ENCODE measurements at regions not wholly inside any gene's neighbourhood (a gene's known extent, or its start where the extent isn't known, plus 50 kb on each side); places are given as distances from the start of the nearest gene placed in this dataset.

DNA sequence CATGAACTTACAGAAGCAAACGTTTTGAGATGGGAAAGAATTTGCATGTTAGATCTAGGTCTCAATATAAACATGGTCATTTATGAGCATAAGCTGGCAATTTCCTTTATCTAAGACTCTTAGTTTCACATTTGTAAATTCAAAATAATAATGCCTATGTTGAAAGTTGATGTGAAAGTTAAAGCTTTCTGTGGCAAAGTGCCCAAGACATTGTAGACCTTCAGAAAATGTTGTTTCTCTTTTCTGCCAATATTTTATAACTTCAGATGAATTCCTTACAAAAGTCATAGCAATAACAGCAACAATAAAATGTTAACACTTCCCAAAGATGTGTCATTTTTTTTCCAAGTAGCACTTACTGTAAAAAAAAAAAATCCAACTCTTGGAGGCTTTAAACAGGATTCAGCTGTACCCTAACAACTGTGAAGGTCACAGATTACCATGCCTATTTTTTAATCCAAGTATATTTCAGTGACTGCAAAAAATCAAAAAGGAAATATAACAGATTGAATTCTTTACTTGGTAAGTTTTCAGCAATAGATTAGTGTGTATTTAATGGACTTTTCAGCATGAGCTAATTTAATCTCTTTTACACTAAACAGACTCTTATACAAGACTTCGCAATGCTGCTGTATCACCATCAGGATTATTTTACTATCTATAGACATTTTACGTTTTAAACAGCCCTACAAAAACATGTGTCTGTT, 206.5 kb upstream of the PDE5A start:
- Histone ChIP-seq H4K5ac (ENCODE audit: low read length) (no peak overlapping the region), H3K79me2 (ENCODE audit: control insufficient read depth, insufficient read depth, low read length) (no peaks in the 10 kb centered on the region), H3K18ac (ENCODE audit: low read length) (no peak overlapping the region), H2BK15ac (replicated peaks; ENCODE audit: low read depth) (no peak overlapping the region), H2BK120ac (ENCODE audit: low read depth, low read length) (no peak overlapping the region), H3K4me1 (ENCODE audit: control insufficient read depth, low read depth, low read length) (peaks cover 6% of the 10 kb centered on the region), H2AK5ac (ENCODE audit: low read length) (no peak overlapping the region), H3K79me1 (ENCODE audit: low read length) (no peaks in the 10 kb centered on the region), H2BK5ac (ENCODE audit: low read length) (no peak overlapping the region), H3K36me3 (ENCODE audit: control insufficient read depth, insufficient read depth, low read length) (no peaks in the 10 kb centered on the region), H3K4me2 (ENCODE audit: low read length) (no peak overlapping the region), H4K8ac (ENCODE audit: low read depth, low read length) (no peak overlapping the region), H3K4me3 (ENCODE audit: low read length) (no peak overlapping the region), H3K4ac (ENCODE audit: low read depth, low read length) (no peak overlapping the region), H3K9ac (ENCODE audit: low read length) (no peak overlapping the region), H3K27me3 (ENCODE audit: insufficient read depth, low read length, poor library complexity) (no peaks in the 10 kb centered on the region), H3K27ac (ENCODE audit: low read depth, low read length) (no peak overlapping the region), H3K23ac (ENCODE audit: low read length) (no peak overlapping the region), H3K56ac (ENCODE audit: low read length) (no peak overlapping the region)
- DNase-seq: no peak
- WGBS (ENCODE audit: extremely low coverage, insufficient coverage, low lambda C conversion rate): no CpG with 5 or more reads among the region's 3 CpGs

DNA sequence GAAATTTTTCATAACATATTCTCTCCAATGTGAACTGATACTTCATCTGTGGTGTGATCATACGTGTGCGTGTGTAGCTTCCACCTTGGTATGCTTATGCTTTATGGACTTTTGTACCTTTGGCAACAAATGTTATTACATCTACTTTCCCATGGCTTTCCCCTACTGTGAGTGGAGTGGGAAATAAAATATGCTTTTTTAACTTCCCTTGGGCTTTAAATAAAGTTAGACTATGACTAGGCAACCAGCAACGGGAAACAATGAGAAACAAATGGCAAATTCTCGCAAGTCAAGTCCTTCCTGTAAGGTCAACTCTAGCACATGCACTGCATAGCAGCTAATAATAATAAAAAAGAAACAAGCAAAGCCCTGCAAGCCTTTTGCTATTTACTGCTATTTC, 205.0 kb upstream of the PDE5A start:
- H2BK5ac ChIP-seq (ENCODE audit: low read length): no peak overlapping the region
- H3K27ac ChIP-seq (ENCODE audit: low read depth, low read length): no peak overlapping the region
- H3K27me3 ChIP-seq (ENCODE audit: insufficient read depth, low read length, poor library complexity): no peaks in the 10 kb centered on the region
- no peaks in the 10 kb centered on the region for H3K79me2 ChIP-seq (ENCODE audit: control insufficient read depth, insufficient read depth, low read length)
- H3K4me2 ChIP-seq (ENCODE audit: low read length): no peak overlapping the region
- H3K4me3 ChIP-seq (ENCODE audit: low read length): no peak overlapping the region
- no peak overlapping the region for H3K9ac ChIP-seq (ENCODE audit: low read length)
- DNase-seq: no peak
- H2BK15ac ChIP-seq (replicated peaks; ENCODE audit: low read depth): no peak overlapping the region
- H3K18ac ChIP-seq (ENCODE audit: low read length): no peak overlapping the region
- no peak overlapping the region for H4K5ac ChIP-seq (ENCODE audit: low read length)
- H3K56ac ChIP-seq (ENCODE audit: low read length): no peak overlapping the region
- no peak overlapping the region for H3K4ac ChIP-seq (ENCODE audit: low read depth, low read length)
- no peaks in the 10 kb centered on the region for H3K79me1 ChIP-seq (ENCODE audit: low read length)
- no peak overlapping the region for H3K23ac ChIP-seq (ENCODE audit: low read length)
- no CpG with 5 or more reads among the region's 4 CpGs for WGBS (ENCODE audit: extremely low coverage, insufficient coverage, low lambda C conversion rate)
- H2AK5ac ChIP-seq (ENCODE audit: low read length): no peak overlapping the region
- H2BK120ac ChIP-seq (ENCODE audit: low read depth, low read length): no peak overlapping the region
- no peak overlapping the region for H4K8ac ChIP-seq (ENCODE audit: low read depth, low read length)
- peaks cover 6% of the 10 kb centered on the region for H3K4me1 ChIP-seq (ENCODE audit: control insufficient read depth, low read depth, low read length)
- no peaks in the 10 kb centered on the region for H3K36me3 ChIP-seq (ENCODE audit: control insufficient read depth, insufficient read depth, low read length)

DNA sequence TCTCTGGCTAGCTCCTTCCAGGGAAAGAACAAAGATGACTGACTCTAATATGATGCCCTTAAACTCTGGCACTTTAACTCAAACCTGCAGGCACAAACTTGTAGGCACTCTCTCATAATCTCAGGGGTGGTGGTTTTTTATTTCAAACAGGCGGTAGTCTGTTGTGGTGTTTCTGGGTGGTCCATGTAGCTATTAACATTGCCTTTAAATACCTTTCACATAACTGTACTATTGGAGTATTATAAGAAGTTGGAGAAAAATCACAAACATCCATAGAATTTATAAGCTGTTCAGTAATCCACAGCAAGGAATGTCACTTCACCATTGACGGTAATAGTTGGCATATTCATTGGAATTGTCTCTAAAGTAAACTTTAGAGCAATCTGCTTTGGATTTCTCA, 204.2 kb upstream of the PDE5A start:
- H2BK5ac ChIP-seq (ENCODE audit: low read length): no peak overlapping the region
- H2BK15ac ChIP-seq (replicated peaks; ENCODE audit: low read depth): no peak overlapping the region
- no peaks in the 10 kb centered on the region for H3K36me3 ChIP-seq (ENCODE audit: control insufficient read depth, insufficient read depth, low read length)
- DNase-seq: no peak
- no peak overlapping the region for H2BK120ac ChIP-seq (ENCODE audit: low read depth, low read length)
- no peak overlapping the region for H4K8ac ChIP-seq (ENCODE audit: low read depth, low read length)
- WGBS (ENCODE audit: extremely low coverage, insufficient coverage, low lambda C conversion rate): no CpG with 5 or more reads among the region's 2 CpGs
- no peaks in the 10 kb centered on the region for H3K79me1 ChIP-seq (ENCODE audit: low read length)
- H3K4me3 ChIP-seq (ENCODE audit: low read length): no peak overlapping the region
- no peak overlapping the region for H2AK5ac ChIP-seq (ENCODE audit: low read length)
- H3K27ac ChIP-seq (ENCODE audit: low read depth, low read length): no peak overlapping the region
- peaks cover 6% of the 10 kb centered on the region for H3K4me1 ChIP-seq (ENCODE audit: control insufficient read depth, low read depth, low read length)
- no peak overlapping the region for H3K4me2 ChIP-seq (ENCODE audit: low read length)
- no peak overlapping the region for H3K23ac ChIP-seq (ENCODE audit: low read length)
- no peaks in the 10 kb centered on the region for H3K27me3 ChIP-seq (ENCODE audit: insufficient read depth, low read length, poor library complexity)
- H4K5ac ChIP-seq (ENCODE audit: low read length): no peak overlapping the region
- H3K56ac ChIP-seq (ENCODE audit: low read length): no peak overlapping the region
- no peak overlapping the region for H3K18ac ChIP-seq (ENCODE audit: low read length)
- H3K79me2 ChIP-seq (ENCODE audit: control insufficient read depth, insufficient read depth, low read length): no peaks in the 10 kb centered on the region
- no peak overlapping the region for H3K4ac ChIP-seq (ENCODE audit: low read depth, low read length)
- no peak overlapping the region for H3K9ac ChIP-seq (ENCODE audit: low read length)

DNA sequence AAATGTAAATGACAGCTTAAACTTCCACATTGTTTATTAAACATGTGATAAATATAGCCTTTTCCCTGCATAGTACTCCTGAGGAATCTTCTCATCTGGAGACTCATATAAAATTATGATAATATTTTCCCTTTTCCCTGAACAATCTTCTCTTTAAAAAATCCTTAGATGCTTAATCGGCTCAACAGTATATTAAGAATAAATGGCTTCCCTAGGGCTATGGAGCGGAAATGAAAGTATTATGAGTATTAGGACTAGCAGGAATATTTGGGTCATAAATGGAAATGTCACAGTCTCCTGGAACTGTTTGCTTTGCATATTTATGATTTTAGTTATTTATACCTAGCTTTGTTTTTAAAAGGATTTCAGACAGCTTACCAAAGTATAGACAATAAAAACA, 200.7 kb upstream of the PDE5A start:
- Histone ChIP-seq H2BK15ac (replicated peaks; ENCODE audit: low read depth) (no peak overlapping the region), H3K4me2 (ENCODE audit: low read length) (no peak overlapping the region), H3K9ac (ENCODE audit: low read length) (no peak overlapping the region), H3K4ac (ENCODE audit: low read depth, low read length) (no peak overlapping the region), H3K56ac (ENCODE audit: low read length) (no peak overlapping the region), H3K27me3 (ENCODE audit: insufficient read depth, low read length, poor library complexity) (no peaks in the 10 kb centered on the region), H3K79me2 (ENCODE audit: control insufficient read depth, insufficient read depth, low read length) (no peaks in the 10 kb centered on the region), H2AK5ac (ENCODE audit: low read length) (no peak overlapping the region), H4K5ac (ENCODE audit: low read length) (no peak overlapping the region), H3K27ac (ENCODE audit: low read depth, low read length) (no peak overlapping the region), H3K4me3 (ENCODE audit: low read length) (no peak overlapping the region), H3K36me3 (ENCODE audit: control insufficient read depth, insufficient read depth, low read length) (no peaks in the 10 kb centered on the region), H3K23ac (ENCODE audit: low read length) (no peak overlapping the region), H3K18ac (ENCODE audit: low read length) (no peak overlapping the region), H3K79me1 (ENCODE audit: low read length) (no peaks in the 10 kb centered on the region), H3K4me1 (ENCODE audit: control insufficient read depth, low read depth, low read length) (no peaks in the 10 kb centered on the region), H2BK120ac (ENCODE audit: low read depth, low read length) (no peak overlapping the region), H2BK5ac (ENCODE audit: low read length) (no peak overlapping the region), H4K8ac (ENCODE audit: low read depth, low read length) (no peak overlapping the region)
- DNase-seq: no peak
- no CpG with 5 or more reads among the region's 2 CpGs for WGBS (ENCODE audit: extremely low coverage, insufficient coverage, low lambda C conversion rate)

DNA sequence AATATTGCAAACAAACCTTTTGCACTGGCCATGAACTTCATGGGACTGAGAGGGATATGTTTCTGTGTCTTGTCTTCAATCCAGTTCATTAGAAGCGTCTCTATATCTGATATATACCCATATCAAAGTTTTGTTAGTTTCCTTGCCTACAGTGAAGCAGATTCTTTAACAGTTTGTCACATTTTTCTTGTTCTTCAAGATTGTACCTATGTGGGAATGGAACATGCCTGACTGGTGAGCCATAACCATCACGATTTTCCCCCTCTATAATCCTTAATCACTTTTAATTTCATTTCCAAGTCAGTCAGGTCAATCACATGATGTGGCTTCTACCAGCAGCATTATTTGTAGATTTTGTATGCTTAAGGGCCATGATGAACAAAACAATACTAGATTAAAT, 197.1 kb upstream of the PDE5A start:
- no peak overlapping the region for H2BK5ac ChIP-seq (ENCODE audit: low read length)
- no peak overlapping the region for H3K4ac ChIP-seq (ENCODE audit: low read depth, low read length)
- H3K27ac ChIP-seq (ENCODE audit: low read depth, low read length): no peak overlapping the region
- no peaks in the 10 kb centered on the region for H3K27me3 ChIP-seq (ENCODE audit: insufficient read depth, low read length, poor library complexity)
- no peak overlapping the region for H2AK5ac ChIP-seq (ENCODE audit: low read length)
- H3K79me1 ChIP-seq (ENCODE audit: low read length): no peaks in the 10 kb centered on the region
- no CpG with 5 or more reads among the region's 2 CpGs for WGBS (ENCODE audit: extremely low coverage, insufficient coverage, low lambda C conversion rate)
- H2BK120ac ChIP-seq (ENCODE audit: low read depth, low read length): no peak overlapping the region
- H3K56ac ChIP-seq (ENCODE audit: low read length): no peak overlapping the region
- no peak overlapping the region for H3K9ac ChIP-seq (ENCODE audit: low read length)
- H3K18ac ChIP-seq (ENCODE audit: low read length): no peak overlapping the region
- H3K79me2 ChIP-seq (ENCODE audit: control insufficient read depth, insufficient read depth, low read length): no peaks in the 10 kb centered on the region
- H3K36me3 ChIP-seq (ENCODE audit: control insufficient read depth, insufficient read depth, low read length): no peaks in the 10 kb centered on the region
- H4K5ac ChIP-seq (ENCODE audit: low read length): no peak overlapping the region
- H4K8ac ChIP-seq (ENCODE audit: low read depth, low read length): no peak overlapping the region
- no peak for DNase-seq
- no peaks in the 10 kb centered on the region for H3K4me1 ChIP-seq (ENCODE audit: control insufficient read depth, low read depth, low read length)
- no peak overlapping the region for H2BK15ac ChIP-seq (replicated peaks; ENCODE audit: low read depth)
- no peak overlapping the region for H3K23ac ChIP-seq (ENCODE audit: low read length)
- no peak overlapping the region for H3K4me2 ChIP-seq (ENCODE audit: low read length)
- H3K4me3 ChIP-seq (ENCODE audit: low read length): no peak overlapping the region

DNA sequence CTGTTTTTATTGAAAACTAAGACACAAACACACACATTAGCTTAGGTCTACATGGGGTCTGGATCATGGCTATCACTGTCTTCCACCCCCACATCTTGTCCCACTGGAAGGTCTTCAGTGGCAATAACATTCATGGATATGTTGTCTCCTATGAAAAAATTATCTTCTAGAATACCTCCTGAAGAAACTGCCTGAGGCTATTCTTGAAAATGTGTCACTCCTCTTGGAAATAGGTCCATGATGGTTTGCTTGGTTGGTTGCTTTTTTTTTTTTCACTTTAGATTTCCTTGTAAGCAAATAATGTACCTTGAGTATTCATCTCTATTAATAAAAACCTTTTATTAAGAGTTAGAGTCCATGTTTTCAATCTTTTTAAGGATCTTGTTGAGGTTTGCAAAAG, 195.3 kb upstream of the PDE5A start:
- Histone ChIP-seq H3K4me1 (ENCODE audit: control insufficient read depth, low read depth, low read length) (no peaks in the 10 kb centered on the region), H3K4me3 (ENCODE audit: low read length) (no peak overlapping the region), H3K27me3 (ENCODE audit: insufficient read depth, low read length, poor library complexity) (no peaks in the 10 kb centered on the region), H3K79me1 (ENCODE audit: low read length) (no peaks in the 10 kb centered on the region), H3K56ac (ENCODE audit: low read length) (no peak overlapping the region), H3K9ac (ENCODE audit: low read length) (no peak overlapping the region), H2AK5ac (ENCODE audit: low read length) (no peak overlapping the region), H3K36me3 (ENCODE audit: control insufficient read depth, insufficient read depth, low read length) (no peaks in the 10 kb centered on the region), H3K18ac (ENCODE audit: low read length) (no peak overlapping the region), H3K23ac (ENCODE audit: low read length) (no peak overlapping the region), H3K4ac (ENCODE audit: low read depth, low read length) (no peak overlapping the region), H4K5ac (ENCODE audit: low read length) (no peak overlapping the region), H3K4me2 (ENCODE audit: low read length) (no peak overlapping the region), H3K27ac (ENCODE audit: low read depth, low read length) (no peak overlapping the region), H3K79me2 (ENCODE audit: control insufficient read depth, insufficient read depth, low read length) (no peaks in the 10 kb centered on the region), H4K8ac (ENCODE audit: low read depth, low read length) (no peak overlapping the region), H2BK5ac (ENCODE audit: low read length) (no peak overlapping the region), H2BK15ac (replicated peaks; ENCODE audit: low read depth) (no peak overlapping the region), H2BK120ac (ENCODE audit: low read depth, low read length) (no peak overlapping the region)
- DNase-seq: no peak
